ENCODE measurements at regions not wholly inside any gene's neighbourhood (a gene's known extent, or its start where the extent isn't known, plus 50 kb on each side); places are given as distances from the start of the nearest gene placed in this dataset.

GRCh38 chr6:115717062-115717461, 343.6 kb downstream of the FRK start:
- DNase-seq = no peak

- DNase-seq = no peak
These were observed 348.3 kb downstream of the FRK start for GRCh38 chr6:115712291-115712961.

GRCh38 chr6:115708850-115709249, 351.8 kb downstream of the FRK start:
- DNase-seq = no peak

GRCh38 chr6:115706981-115707380, 353.7 kb downstream of the FRK start:
- no peak for DNase-seq

GRCh38 chr6:115706324-115706723, 354.4 kb downstream of the FRK start:
- no peak for DNase-seq

GRCh38 chr6:115704028-115704427, 356.7 kb downstream of the FRK start:
- DNase-seq = no peak

- DNase-seq = no peak
These were observed 369.3 kb downstream of the FRK start for GRCh38 chr6:115691433-115691832.

- DNase-seq = no peak
These were observed 369.8 kb downstream of the FRK start for GRCh38 chr6:115690854-115691253.

- DNase-seq = no peak
These were observed 378.5 kb downstream of the FRK start for GRCh38 chr6:115681978-115682775.

- no peak for DNase-seq
These were observed 380.1 kb downstream of the FRK start for GRCh38 chr6:115680621-115681020.

GRCh38 chr6:115677198-115677597, 383.5 kb downstream of the FRK start:
- no peak for DNase-seq

- no peak for DNase-seq
These were observed 385.2 kb downstream of the FRK start for GRCh38 chr6:115675443-115675842.

- DNase-seq = no peak
These were observed 391.9 kb downstream of the FRK start for GRCh38 chr6:115668781-115669180.

- DNase-seq = no peak
These were observed 392.5 kb downstream of the FRK start for GRCh38 chr6:115668211-115668610.

GRCh38 chr6:115667478-115668026, 393.1 kb downstream of the FRK start:
- peak; percentile 46 for DNase-seq

- DNase-seq = no peak
These were observed 393.7 kb downstream of the FRK start for GRCh38 chr6:115666997-115667396.

- no peak for DNase-seq
These were observed 395.4 kb downstream of the FRK start for GRCh38 chr6:115665310-115665709.

- no peak for DNase-seq
These were observed 397.0 kb downstream of the FRK start for GRCh38 chr6:115663681-115664080.

- no peak for DNase-seq
These were observed 416.9 kb downstream of the FRK start for GRCh38 chr6:115643762-115644161.

GRCh38 chr6:115634887-115635286, 425.8 kb downstream of the FRK start:
- no peak for DNase-seq

- no peak for DNase-seq
These were observed 426.6 kb downstream of the FRK start for GRCh38 chr6:115634131-115634530.

- DNase-seq = no peak
These were observed 429.7 kb downstream of the FRK start for GRCh38 chr6:115631028-115631427.

GRCh38 chr6:115630424-115631024, 430.2 kb downstream of the FRK start:
- DNase-seq = no peak

GRCh38 chr6:115629415-115629814, 431.3 kb downstream of the FRK start:
- DNase-seq = no peak

All from DMS153 (cell line).